ENCODE measurements at regions not wholly inside any gene's neighbourhood (a gene's known extent, or its start where the extent isn't known, plus 50 kb on each side); places are given as distances from the start of the nearest gene placed in this dataset.

DNA sequence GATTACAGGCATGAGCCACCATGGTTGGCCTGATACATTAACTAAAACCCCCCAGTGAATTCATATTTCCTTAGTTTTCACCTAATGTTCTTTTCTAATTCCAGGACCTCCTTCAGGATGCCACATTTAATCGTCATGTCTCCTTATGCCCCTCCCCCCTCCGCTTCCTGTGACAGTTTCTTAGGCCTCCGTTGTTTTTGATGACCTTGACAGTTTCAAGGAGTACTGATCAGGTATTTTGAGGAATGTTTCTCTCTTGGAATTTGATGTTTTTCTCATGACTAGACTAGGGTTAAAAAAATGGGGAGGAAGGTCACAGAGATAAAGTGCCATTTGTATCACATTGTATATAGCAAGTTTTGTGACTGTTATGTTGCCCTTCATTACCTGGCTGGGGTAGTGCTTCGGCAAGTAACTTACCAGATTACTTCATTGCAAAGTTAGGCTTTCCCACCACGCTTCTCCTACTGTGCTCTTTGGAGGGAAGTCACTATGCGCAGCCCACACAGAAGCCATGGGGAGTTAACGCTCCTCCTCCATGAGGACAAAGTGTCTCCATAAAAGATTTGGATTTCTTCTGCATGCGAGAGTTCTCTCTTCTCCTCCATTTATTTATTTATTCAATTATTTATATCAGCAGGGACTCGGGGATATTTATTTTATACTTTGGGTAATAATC, 99.5 kb downstream of the NCR2 start:
- TF ChIP-seq, protein P1, sequence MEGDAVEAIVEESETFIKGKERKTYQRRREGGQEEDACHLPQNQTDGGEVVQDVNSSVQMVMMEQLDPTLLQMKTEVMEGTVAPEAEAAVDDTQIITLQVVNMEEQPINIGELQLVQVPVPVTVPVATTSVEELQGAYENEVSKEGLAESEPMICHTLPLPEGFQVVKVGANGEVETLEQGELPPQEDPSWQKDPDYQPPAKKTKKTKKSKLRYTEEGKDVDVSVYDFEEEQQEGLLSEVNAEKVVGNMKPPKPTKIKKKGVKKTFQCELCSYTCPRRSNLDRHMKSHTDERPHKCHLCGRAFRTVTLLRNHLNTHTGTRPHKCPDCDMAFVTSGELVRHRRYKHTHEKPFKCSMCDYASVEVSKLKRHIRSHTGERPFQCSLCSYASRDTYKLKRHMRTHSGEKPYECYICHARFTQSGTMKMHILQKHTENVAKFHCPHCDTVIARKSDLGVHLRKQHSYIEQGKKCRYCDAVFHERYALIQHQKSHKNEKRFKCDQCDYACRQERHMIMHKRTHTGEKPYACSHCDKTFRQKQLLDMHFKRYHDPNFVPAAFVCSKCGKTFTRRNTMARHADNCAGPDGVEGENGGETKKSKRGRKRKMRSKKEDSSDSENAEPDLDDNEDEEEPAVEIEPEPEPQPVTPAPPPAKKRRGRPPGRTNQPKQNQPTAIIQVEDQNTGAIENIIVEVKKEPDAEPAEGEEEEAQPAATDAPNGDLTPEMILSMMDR (IDR thresholded peaks at IDR 0.05; ENCODE audit: insufficient read depth, low read length, poor library complexity, severe bottlenecking): no peak
- TF ChIP-seq EZH2phosphoT487 (conservative IDR thresholded peaks at IDR 0.05; ENCODE audit: low read length): no peak
- Histone ChIP-seq H3F3A (ENCODE audit: insufficient read depth) (no peaks in the 10 kb centered on the region), H3K9ac (ENCODE audit: low read length) (no peak overlapping the region), H3K79me2 (ENCODE audit: insufficient read depth, low read length) (no peaks in the 10 kb centered on the region), H4K20me1 (ENCODE audit: low read depth, low read length) (no peaks in the 10 kb centered on the region), H3K4me3 (ENCODE audit: insufficient read depth, low read length, poor library complexity, severe bottlenecking) (no peak overlapping the region), H3K27ac (ENCODE audit: low read depth, low read length) (no peak overlapping the region), H3K36me3 (ENCODE audit: low read length) (no peaks in the 10 kb centered on the region), H3K9me2 (replicated peaks; ENCODE audit: insufficient read depth, low read length) (no peaks in the 10 kb centered on the region), H3K4me2 (ENCODE audit: low read depth, low read length, poor library complexity, severe bottlenecking) (no peak overlapping the region), H2AFZ (ENCODE audit: low read depth, low read length, severe bottlenecking) (no peak overlapping the region), H3K27me3 (ENCODE audit: low read length) (no peaks in the 10 kb centered on the region), H3K9me3 (ENCODE audit: insufficient read depth, low read length) (no peaks in the 10 kb centered on the region)

DNA sequence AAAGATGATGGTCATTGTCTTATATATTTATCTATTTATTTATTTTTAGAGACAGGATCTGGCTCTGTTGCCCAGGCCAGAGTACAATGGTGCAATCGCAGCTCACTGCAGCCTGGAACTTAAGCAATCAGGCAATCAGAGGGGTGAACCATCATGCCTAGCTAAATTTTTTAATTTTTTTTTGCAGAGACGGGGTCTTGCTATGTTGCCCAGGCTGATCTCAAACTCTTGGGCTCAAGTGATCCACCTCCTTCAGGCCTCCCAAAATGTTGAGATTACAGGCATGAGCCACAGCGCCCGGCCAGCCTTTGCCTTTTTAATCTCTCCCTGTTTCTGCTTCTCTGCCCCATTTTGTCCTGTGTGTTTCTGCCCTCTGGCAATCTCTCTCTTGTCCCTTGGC, 102.2 kb downstream of the NCR2 start:
- H3K4me2 ChIP-seq (ENCODE audit: low read depth, low read length, poor library complexity, severe bottlenecking): no peak overlapping the region
- no peak overlapping the region for H2AFZ ChIP-seq (ENCODE audit: low read depth, low read length, severe bottlenecking)
- H3K79me2 ChIP-seq (ENCODE audit: insufficient read depth, low read length): no peaks in the 10 kb centered on the region
- H3K36me3 ChIP-seq (ENCODE audit: low read length): no peaks in the 10 kb centered on the region
- no peaks in the 10 kb centered on the region for H3F3A ChIP-seq (ENCODE audit: insufficient read depth)
- H3K27ac ChIP-seq (ENCODE audit: low read depth, low read length): no peak overlapping the region
- H4K20me1 ChIP-seq (ENCODE audit: low read depth, low read length): no peaks in the 10 kb centered on the region
- H3K9me2 ChIP-seq (replicated peaks; ENCODE audit: insufficient read depth, low read length): no peaks in the 10 kb centered on the region
- H3K27me3 ChIP-seq (ENCODE audit: low read length): no peaks in the 10 kb centered on the region
- H3K9me3 ChIP-seq (ENCODE audit: insufficient read depth, low read length): no peaks in the 10 kb centered on the region
- no peak overlapping the region for H3K9ac ChIP-seq (ENCODE audit: low read length)
- TF ChIP-seq, protein P1 (IDR thresholded peaks at IDR 0.05; ENCODE audit: insufficient read depth, low read length, poor library complexity, severe bottlenecking): no peak
- no peak for TF ChIP-seq EZH2phosphoT487 (conservative IDR thresholded peaks at IDR 0.05; ENCODE audit: low read length)
- H3K4me3 ChIP-seq (ENCODE audit: insufficient read depth, low read length, poor library complexity, severe bottlenecking): no peak overlapping the region

DNA sequence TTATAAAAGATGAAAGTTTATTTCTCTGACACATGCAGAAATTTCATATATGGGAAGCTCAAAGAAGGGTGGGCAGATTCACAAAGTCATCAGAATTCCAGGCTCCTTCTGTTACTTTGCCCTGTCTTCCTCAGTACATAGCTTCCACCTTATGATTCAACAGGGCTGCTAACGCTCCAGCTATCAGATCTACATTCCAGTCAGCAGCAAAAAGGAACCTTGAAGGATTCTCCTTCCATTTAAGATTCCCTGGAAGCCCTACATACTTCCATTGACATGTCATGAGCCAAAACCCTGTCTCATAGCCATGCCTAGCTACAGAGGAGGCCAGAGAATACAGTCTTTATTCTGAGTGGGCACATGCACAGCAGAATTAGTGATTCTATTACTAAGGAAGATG, 103.3 kb downstream of the NCR2 start:
- H3K9me3 ChIP-seq (ENCODE audit: insufficient read depth, low read length): no peaks in the 10 kb centered on the region
- TF ChIP-seq, protein P1 (IDR thresholded peaks at IDR 0.05; ENCODE audit: insufficient read depth, low read length, poor library complexity, severe bottlenecking): no peak
- no peak for TF ChIP-seq EZH2phosphoT487 (conservative IDR thresholded peaks at IDR 0.05; ENCODE audit: low read length)
- H3K27ac ChIP-seq (ENCODE audit: low read depth, low read length): no peak overlapping the region
- no peak overlapping the region for H3K4me2 ChIP-seq (ENCODE audit: low read depth, low read length, poor library complexity, severe bottlenecking)
- H3K4me3 ChIP-seq (ENCODE audit: insufficient read depth, low read length, poor library complexity, severe bottlenecking): no peak overlapping the region
- no peaks in the 10 kb centered on the region for H3K79me2 ChIP-seq (ENCODE audit: insufficient read depth, low read length)
- no peaks in the 10 kb centered on the region for H3F3A ChIP-seq (ENCODE audit: insufficient read depth)
- H3K9me2 ChIP-seq (replicated peaks; ENCODE audit: insufficient read depth, low read length): no peaks in the 10 kb centered on the region
- H2AFZ ChIP-seq (ENCODE audit: low read depth, low read length, severe bottlenecking): no peak overlapping the region
- no peak overlapping the region for H3K9ac ChIP-seq (ENCODE audit: low read length)
- H3K36me3 ChIP-seq (ENCODE audit: low read length): no peaks in the 10 kb centered on the region
- H4K20me1 ChIP-seq (ENCODE audit: low read depth, low read length): no peaks in the 10 kb centered on the region
- H3K27me3 ChIP-seq (ENCODE audit: low read length): no peaks in the 10 kb centered on the region
